ENCODE measurements at regions not wholly inside any gene's neighbourhood (a gene's known extent, or its start where the extent isn't known, plus 50 kb on each side); places are given as distances from the start of the nearest gene placed in this dataset.

DNA sequence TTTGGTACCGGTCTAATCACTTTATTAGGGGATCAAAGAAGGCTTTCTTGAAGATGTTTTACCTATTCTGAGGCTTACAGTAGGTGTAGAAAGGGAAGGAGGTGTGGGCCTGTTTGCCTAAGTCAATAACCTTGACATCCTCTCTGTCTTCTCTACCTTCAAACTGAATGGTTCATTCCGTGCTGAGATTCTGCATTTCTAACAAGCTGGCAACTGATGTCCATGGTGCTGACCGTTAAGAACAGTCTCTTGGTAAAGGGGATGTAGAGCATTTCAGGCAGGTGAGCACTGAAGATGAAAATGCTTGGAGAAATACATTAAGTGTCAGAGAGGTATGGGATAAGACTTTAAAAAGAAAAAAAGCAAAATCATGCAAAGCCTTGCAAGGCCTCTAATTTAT is 51.5 kb upstream of the DGKB start:
- CTCF ChIA-PET, result no interaction called here

More for the DNA sequence above, 51.5 kb upstream of the DGKB start:
- H3K27ac ChIP-seq (ENCODE audit: low read length in 2 of 2), result no peak overlapping the region
- WGBS (ENCODE audit: insufficient coverage), result 78% methylated on average over 2 of the region's 3 CpGs
- POLR2A ChIA-PET, result no interaction called here
- H4K20me1 ChIP-seq (ENCODE audit: control insufficient read depth, insufficient read depth, low read length, poor library complexity, severe bottlenecking), result no peaks in the 10 kb centered on the region
- Mint-ChIP-seq H3K4me1 (no peaks in the 10 kb centered on the region), H3K9me3 (ENCODE audit: insufficient read depth) (no peaks in the 10 kb centered on the region), H3K4me3 (no peak overlapping the region), H3K27me3 (no peaks in the 10 kb centered on the region), H3K27ac (no peak overlapping the region)
- H3K4me1 ChIP-seq (ENCODE audit: control insufficient read depth in 2 of 2, insufficient read depth in 2 of 2, low read length in 2 of 2), result no peaks in the 10 kb centered on the region
- H3K9ac ChIP-seq (ENCODE audit: low read length), result no peak overlapping the region
- no peaks in the 10 kb centered on the region for H3K27me3 ChIP-seq (replicated peaks in 1 of 4; ENCODE audit: control extremely low read depth in 1 of 4, control insufficient read depth in 3 of 4, insufficient read depth in 4 of 4, low read length in 3 of 4)
- H3K36me3 ChIP-seq (replicated peaks in 1 of 2; ENCODE audit: control extremely low read depth in 1 of 2, control insufficient read depth in 1 of 2, extremely low read depth in 1 of 2, insufficient read depth in 2 of 2, low read length in 1 of 2), result no peaks in the 10 kb centered on the region
- H3K79me2 ChIP-seq (ENCODE audit: control insufficient read depth, insufficient read depth, low read length), result no peaks in the 10 kb centered on the region
- intact Hi-C loops (cut with micrococcal nuclease), result no loop called here
- H3K4me2 ChIP-seq (replicated peaks; ENCODE audit: low read depth, low read length, poor library complexity, severe bottlenecking), result no peak overlapping the region
- ATAC-seq (ENCODE audit: low read depth) (no peak), DNase-seq (no peak)
- no peak overlapping the region for H3K4me3 ChIP-seq (ENCODE audit: control extremely low read depth in 1 of 5, extremely low read depth in 1 of 5, insufficient read depth in 1 of 5, low read depth in 2 of 5, low read length in 4 of 5)
- no peaks in the 10 kb centered on the region for H3K9me3 ChIP-seq (ENCODE audit: control extremely low read depth in 1 of 3, control insufficient read depth in 2 of 3, insufficient read depth in 1 of 3, low read length in 2 of 3)
- H2AFZ ChIP-seq (ENCODE audit: insufficient read depth, low read depth, low read length, poor library complexity, severe bottlenecking), result no peak overlapping the region
- TF ChIP-seq, protein P1, sequence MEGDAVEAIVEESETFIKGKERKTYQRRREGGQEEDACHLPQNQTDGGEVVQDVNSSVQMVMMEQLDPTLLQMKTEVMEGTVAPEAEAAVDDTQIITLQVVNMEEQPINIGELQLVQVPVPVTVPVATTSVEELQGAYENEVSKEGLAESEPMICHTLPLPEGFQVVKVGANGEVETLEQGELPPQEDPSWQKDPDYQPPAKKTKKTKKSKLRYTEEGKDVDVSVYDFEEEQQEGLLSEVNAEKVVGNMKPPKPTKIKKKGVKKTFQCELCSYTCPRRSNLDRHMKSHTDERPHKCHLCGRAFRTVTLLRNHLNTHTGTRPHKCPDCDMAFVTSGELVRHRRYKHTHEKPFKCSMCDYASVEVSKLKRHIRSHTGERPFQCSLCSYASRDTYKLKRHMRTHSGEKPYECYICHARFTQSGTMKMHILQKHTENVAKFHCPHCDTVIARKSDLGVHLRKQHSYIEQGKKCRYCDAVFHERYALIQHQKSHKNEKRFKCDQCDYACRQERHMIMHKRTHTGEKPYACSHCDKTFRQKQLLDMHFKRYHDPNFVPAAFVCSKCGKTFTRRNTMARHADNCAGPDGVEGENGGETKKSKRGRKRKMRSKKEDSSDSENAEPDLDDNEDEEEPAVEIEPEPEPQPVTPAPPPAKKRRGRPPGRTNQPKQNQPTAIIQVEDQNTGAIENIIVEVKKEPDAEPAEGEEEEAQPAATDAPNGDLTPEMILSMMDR (IDR thresholded peaks at IDR 0.05), result no peak
- no peak for TF ChIP-seq EZH2 (IDR thresholded peaks at IDR 0.05; ENCODE audit: borderline replicate concordance, insufficient read depth, low read depth, low read length, poor library complexity, severe bottlenecking)

Measured in B cell (primary cell).